Uterus (tissue), 3 donors: ENCODE measurements at regions not wholly inside any gene's neighbourhood (a gene's known extent, or its start where the extent isn't known, plus 50 kb on each side); places are given as distances from the start of the nearest gene placed in this dataset.

Source experiments
- DNase-seq, 2 donors: peaks; one replicate each; pipeline ENCODE4 v3.0.0-alpha.2; 2019 to 2020
- H3K27ac ChIP-seq, 2 donors: fragments of 200-600 bp; sonication (generic); 1 replicate in 1 of 2; 2 replicates in 1 of 2; pipeline ENCODE4 v1.5.1; 2016 to 2018
- H3K27me3 ChIP-seq, 2 donors: fragments of 200-600 bp; sonication (generic); one replicate each; pipeline ENCODE4 v1.5.1; 2018 to 2019; ENCODE audit warnings: control low read depth in 1 of 2
- H3K36me3 ChIP-seq, 2 donors: fragments of 200-600 bp; sonication (generic); one replicate each; pipeline ENCODE4 v1.5.1; 2019; ENCODE audit warnings: control low read depth in 1 of 2
- H3K4me1 ChIP-seq, 2 donors: fragments of 200-600 bp; sonication (generic); one replicate each; pipeline ENCODE4 v1.5.1; 2018 to 2019; ENCODE audit warnings: control low read depth in 1 of 2
- H3K4me3 ChIP-seq, 2 donors: fragments of 200-600 bp; sonication (generic); 1 replicate in 1 of 2; 2 replicates in 1 of 2; pipeline ENCODE4 v1.5.1; 2018 to 2019; ENCODE audit warnings: mild to moderate bottlenecking in 1 of 2
- H3K9me3 ChIP-seq, 2 donors: fragments of 200-600 bp; sonication (generic); one replicate each; pipeline ENCODE4 v1.5.1; 2019; ENCODE audit warnings: control low read depth in 1 of 2
- POLR2A ChIP-seq, 2 donors: fragments of 450-650 bp; IDR thresholded peaks; one replicate each; pipeline ENCODE4 v1.6.1; 2016; ENCODE audit warnings: antibody characterized with exemption in 2 of 2, mild to moderate bottlenecking in 1 of 2, moderate library complexity in 1 of 2
- intact Hi-C: fragments of 100-400 bp; cut with DNase I; formaldehyde crosslinking; loops from one replicate; pipeline ENCODE4 v1.15.1; 2023; ENCODE audit warnings: low total_unique reads
- TF ChIP-seq, protein P1 (sequence below), 4 experiments: fragments of 200-600 bp in 2 of 4; fragments of 450-650 bp in 2 of 4; sonication (generic) in 2 of 4; IDR thresholded peaks; one replicate each; pipeline ENCODE4 v1.5.1; 2016 to 2019; ENCODE audit warnings: antibody characterized with exemption in 4 of 4, mild to moderate bottlenecking in 2 of 4, moderate library complexity in 1 of 4
- donor health status: DM: yes; HTN: yes; CAD: no.

DNA sequence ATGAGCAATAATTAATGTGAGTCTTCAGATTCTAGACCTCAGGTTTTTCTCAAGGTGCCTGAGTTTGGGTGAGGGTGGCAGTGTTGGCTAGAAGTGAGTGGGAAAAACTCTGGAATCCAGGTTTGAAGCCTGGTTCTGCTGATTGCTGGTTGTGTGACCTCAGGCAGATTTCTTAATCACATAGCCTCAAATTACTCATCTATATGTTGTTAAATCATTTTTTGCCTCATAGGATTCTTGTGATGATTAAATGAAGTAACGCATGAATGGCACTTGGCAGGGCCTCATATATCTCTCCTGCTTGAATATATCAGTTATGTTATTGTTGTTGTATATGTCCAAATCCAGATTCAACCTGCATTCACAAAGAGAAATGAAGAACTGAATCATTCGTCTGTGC is 60.5 kb downstream of the NR2F2 start:
- no peaks in the 10 kb centered on the region for H3K4me1 ChIP-seq
- no peak for DNase-seq
- no peak for TF ChIP-seq POLR2A (IDR thresholded peaks at IDR 0.05)
- TF ChIP-seq, protein P1, sequence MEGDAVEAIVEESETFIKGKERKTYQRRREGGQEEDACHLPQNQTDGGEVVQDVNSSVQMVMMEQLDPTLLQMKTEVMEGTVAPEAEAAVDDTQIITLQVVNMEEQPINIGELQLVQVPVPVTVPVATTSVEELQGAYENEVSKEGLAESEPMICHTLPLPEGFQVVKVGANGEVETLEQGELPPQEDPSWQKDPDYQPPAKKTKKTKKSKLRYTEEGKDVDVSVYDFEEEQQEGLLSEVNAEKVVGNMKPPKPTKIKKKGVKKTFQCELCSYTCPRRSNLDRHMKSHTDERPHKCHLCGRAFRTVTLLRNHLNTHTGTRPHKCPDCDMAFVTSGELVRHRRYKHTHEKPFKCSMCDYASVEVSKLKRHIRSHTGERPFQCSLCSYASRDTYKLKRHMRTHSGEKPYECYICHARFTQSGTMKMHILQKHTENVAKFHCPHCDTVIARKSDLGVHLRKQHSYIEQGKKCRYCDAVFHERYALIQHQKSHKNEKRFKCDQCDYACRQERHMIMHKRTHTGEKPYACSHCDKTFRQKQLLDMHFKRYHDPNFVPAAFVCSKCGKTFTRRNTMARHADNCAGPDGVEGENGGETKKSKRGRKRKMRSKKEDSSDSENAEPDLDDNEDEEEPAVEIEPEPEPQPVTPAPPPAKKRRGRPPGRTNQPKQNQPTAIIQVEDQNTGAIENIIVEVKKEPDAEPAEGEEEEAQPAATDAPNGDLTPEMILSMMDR (IDR thresholded peaks at IDR 0.05), result no peak
- H3K4me3 ChIP-seq, result no peak overlapping the region
- H3K27ac ChIP-seq, result no peak overlapping the region
- H3K36me3 ChIP-seq, result no peaks in the 10 kb centered on the region
- no peaks in the 10 kb centered on the region for H3K27me3 ChIP-seq
- intact Hi-C loops, result no loop called here
- no peaks in the 10 kb centered on the region for H3K9me3 ChIP-seq

- intact Hi-C loops, result no loop called here
- no peaks in the 10 kb centered on the region for H3K36me3 ChIP-seq
- DNase-seq, result no peak
- no peak overlapping the region for H3K4me3 ChIP-seq
- no peaks in the 10 kb centered on the region for H3K4me1 ChIP-seq
- TF ChIP-seq, protein P1 (IDR thresholded peaks at IDR 0.05), result no peak
- no peak for TF ChIP-seq POLR2A (IDR thresholded peaks at IDR 0.05)
- no peaks in the 10 kb centered on the region for H3K9me3 ChIP-seq
- H3K27ac ChIP-seq, result peak overlapping the region in 1 of 2 donors; percentile 5
- no peaks in the 10 kb centered on the region for H3K27me3 ChIP-seq
Observed at GRCh38 chr15:96392380-96393208, 62.1 kb downstream of the NR2F2 start.

DNA sequence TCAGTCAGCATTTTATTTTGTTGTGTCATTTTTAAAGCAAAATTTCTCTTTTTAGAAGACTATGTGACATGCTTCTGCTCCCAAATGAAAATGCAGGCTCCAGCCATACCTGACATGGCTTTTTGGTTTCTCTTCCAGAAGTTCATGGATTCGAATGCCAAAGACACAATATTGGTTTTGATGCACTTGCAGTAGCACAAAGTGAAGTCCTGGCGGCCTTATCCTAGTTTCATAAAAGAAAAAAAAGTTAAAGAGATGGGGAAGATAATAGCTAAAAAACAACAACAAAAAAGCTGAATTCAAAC is 62.7 kb downstream of the NR2F2 start:
- Histone ChIP-seq H3K27ac (no peak overlapping the region), H3K9me3 (no peaks in the 10 kb centered on the region), H3K27me3 (no peaks in the 10 kb centered on the region), H3K4me1 (no peaks in the 10 kb centered on the region), H3K4me3 (no peak overlapping the region), H3K36me3 (no peaks in the 10 kb centered on the region)
- DNase-seq, result no peak
- TF ChIP-seq, protein P1 (IDR thresholded peaks at IDR 0.05), result no peak
- no peak for TF ChIP-seq POLR2A (IDR thresholded peaks at IDR 0.05)
- intact Hi-C loops, result no loop called here

DNA sequence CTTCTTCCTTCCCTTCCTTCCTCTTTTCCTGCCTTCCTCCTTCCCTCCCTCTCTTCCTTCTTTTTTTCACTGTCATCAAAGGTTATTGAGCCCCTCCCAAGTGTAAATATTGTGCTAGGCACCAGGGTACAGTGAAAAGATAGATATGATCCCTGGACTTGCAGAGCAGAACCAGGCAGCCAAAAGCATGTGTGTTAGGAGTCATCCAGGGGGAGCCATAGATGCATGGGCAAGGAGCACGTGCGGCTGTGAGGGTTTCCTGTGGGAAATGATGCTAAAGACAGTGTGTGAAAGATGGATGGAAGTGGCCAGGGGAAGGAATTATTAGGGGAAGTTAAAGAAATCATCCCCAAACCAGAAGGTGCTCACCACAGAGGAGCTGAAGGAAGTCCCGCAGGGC is 65.2 kb downstream of the NR2F2 start:
- H3K27me3 ChIP-seq, result no peaks in the 10 kb centered on the region
- no peak overlapping the region for H3K4me3 ChIP-seq
- no peak overlapping the region for H3K27ac ChIP-seq
- DNase-seq, result no peak
- no peak for TF ChIP-seq POLR2A (IDR thresholded peaks at IDR 0.05)
- TF ChIP-seq, protein P1 (IDR thresholded peaks at IDR 0.05), result no peak
- no peaks in the 10 kb centered on the region for H3K36me3 ChIP-seq
- intact Hi-C loops, result no loop called here
- H3K4me1 ChIP-seq, result no peaks in the 10 kb centered on the region
- H3K9me3 ChIP-seq, result no peaks in the 10 kb centered on the region

DNA sequence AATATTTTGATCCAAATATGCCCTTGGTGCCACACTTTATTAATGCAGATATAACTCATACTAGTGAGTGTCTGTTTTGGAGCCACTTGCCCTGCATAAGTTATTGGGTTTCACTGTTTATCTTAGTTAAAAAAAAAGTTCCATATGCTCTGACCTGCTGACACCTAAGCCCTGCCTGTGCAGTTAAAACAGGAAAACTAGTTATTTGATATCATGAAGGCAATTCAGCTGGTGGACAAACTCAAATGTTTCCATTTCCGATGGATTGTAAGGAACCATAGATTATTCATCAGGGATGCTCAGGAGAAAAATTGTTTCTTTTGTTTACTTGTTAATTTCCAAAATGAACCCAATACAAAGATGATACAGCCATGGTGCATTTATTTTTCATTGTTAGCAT is 68.3 kb downstream of the NR2F2 start:
- no peak for DNase-seq
- Histone ChIP-seq H3K9me3 (no peaks in the 10 kb centered on the region), H3K36me3 (no peaks in the 10 kb centered on the region), H3K27ac (no peak overlapping the region), H3K27me3 (no peaks in the 10 kb centered on the region), H3K4me1 (no peaks in the 10 kb centered on the region), H3K4me3 (no peak overlapping the region)
- intact Hi-C loops, result no loop called here
- TF ChIP-seq, protein P1 (IDR thresholded peaks at IDR 0.05), result no peak
- TF ChIP-seq POLR2A (IDR thresholded peaks at IDR 0.05), result no peak
